HepG2 (cell line): ENCODE measurements at regions not wholly inside any gene's neighbourhood (a gene's known extent, or its start where the extent isn't known, plus 50 kb on each side); places are given as distances from the start of the nearest gene placed in this dataset.

Experiments
- ATAC-seq: fragments of 200-7000 bp; cut with Tn5 transposase; 3 replicates; pipeline ENCODE4 v1.9.1; 2020; ENCODE audit warnings: mild to moderate bottlenecking, moderate library complexity
- BruUV-seq: library from RNA; stranded (reverse); fragments of 400-500 nt; replicated peaks from 2 replicates; lab custom pipeline; 2021; lab: Mats Ljungman, UMichigan
- CTCF ChIA-PET: fragments of 300-600 bp; formaldehyde crosslinking; extraction: SDS; loops from one replicate; lab custom pipeline; 2021; ENCODE audit warnings: low total read pairs, inconsistent platforms, low intra/inter-chr PET ratio; lab: Yijun Ruan, JAX
- POLR2A ChIA-PET: fragments of 350-600 bp; sonication (Branson Sonifier 250); formaldehyde crosslinking; loops from one replicate; lab custom pipeline; 2020; ENCODE audit warnings: antibody characterized with exemption, inconsistent platforms; lab: Yijun Ruan, JAX
- DNase-seq: peaks from one replicate; pipeline ENCODE4 v3.0.0-alpha.2; 2015; ENCODE audit warnings: low spot score
- FAIRE-seq: peaks from 3 replicates; lab custom pipeline; 2011; peaks lifted over from hg19 to GRCh38; lab: Jason Lieb, UNC
- H2AFZ ChIP-seq: one replicate; pipeline ENCODE4 v1.6.1; 2011; ENCODE audit warnings: low read length, inconsistent platforms
- H3K27ac ChIP-seq: fragments of 300-600 bp; 3 replicates; pipeline ENCODE4 v1.8.0; 2011; ENCODE audit warnings: mixed run types, mild to moderate bottlenecking, mixed read lengths, low read length, inconsistent platforms; ENCODE audit not compliant: insufficient read depth; ENCODE audit errors: extremely low read length
- H3K27me3 ChIP-seq, 2 experiments: fragments of 200-600 bp in 1 of 2; 2 replicates in 1 of 2; 3 replicates in 1 of 2; pipeline versions ENCODE4 v1.6.0 to v1.8.0; 2011; ENCODE audit warnings: low read length in 2 of 2, mild to moderate bottlenecking in 2 of 2, moderate library complexity in 2 of 2, inconsistent platforms in 1 of 2; ENCODE audit not compliant: insufficient read depth in 2 of 2, control insufficient read depth in 1 of 2
- H3K36me3 ChIP-seq, 2 experiments: fragments of 200-600 bp in 1 of 2; replicated peaks in 1 of 2; 2 replicates in 1 of 2; 3 replicates in 1 of 2; pipeline versions ENCODE4 v1.5.1 to v1.8.0; 2011; ENCODE audit warnings: low read length in 2 of 2, inconsistent platforms in 1 of 2; ENCODE audit not compliant: insufficient read depth in 2 of 2, control insufficient read depth in 1 of 2
- H3K4me1 ChIP-seq: 2 replicates; pipeline ENCODE4 v1.5.1; 2012; ENCODE audit warnings: low read length, inconsistent platforms; ENCODE audit not compliant: insufficient read depth
- H3K4me2 ChIP-seq: 2 replicates; pipeline ENCODE4 v1.6.0; 2011; ENCODE audit warnings: low read depth, low read length, inconsistent platforms
- H3K4me3 ChIP-seq, 3 experiments: fragments of 200-600 bp in 1 of 3; sonication (generic), shearing (Covaris generic) in 1 of 3; replicated peaks in 1 of 3; 2 replicates each; pipeline ENCODE4 v1.5.1; 2011 to 2016; ENCODE audit warnings: low read length in 3 of 3, inconsistent platforms in 2 of 3, low read depth in 2 of 3, mild to moderate bottlenecking in 2 of 3, control low read depth in 1 of 3, mixed read lengths in 1 of 3; ENCODE audit not compliant: insufficient read depth in 1 of 3
- H3K79me2 ChIP-seq: one replicate; pipeline ENCODE4 v1.6.1; 2011; ENCODE audit warnings: low read length, inconsistent platforms; ENCODE audit not compliant: insufficient read depth
- H3K9ac ChIP-seq: 2 replicates; pipeline ENCODE4 v1.6.0; 2011; ENCODE audit warnings: mild to moderate bottlenecking, low read depth, low read length, inconsistent platforms; ENCODE audit not compliant: insufficient read depth
- H3K9me3 ChIP-seq: 2 replicates; pipeline ENCODE4 v1.5.1; 2012; ENCODE audit warnings: mild to moderate bottlenecking, low read length
- H4K20me1 ChIP-seq: 2 replicates; pipeline ENCODE4 v1.6.0; 2011; ENCODE audit warnings: inconsistent platforms, mild to moderate bottlenecking, low read length, moderate library complexity; ENCODE audit not compliant: insufficient read depth
- GABPA ChIP-seq, 2 experiments: IDR thresholded peaks; 2 replicates each; pipeline ENCODE4 v1.6.1; 2011 to 2016; ENCODE audit warnings: low read depth in 2 of 2, low read length in 1 of 2, missing biosample characterization in 1 of 2, missing genetic modification characterization in 1 of 2
- HCFC1 ChIP-seq: fragments of 150-350 bp; IDR thresholded peaks from 2 replicates; pipeline ENCODE4 v1.6.1; 2014; ENCODE audit warnings: low read depth, low read length
- HOXA3 ChIP-seq: sonication (generic); formaldehyde crosslinking; IDR thresholded peaks from 2 replicates; pipeline ENCODE4 v1.5.0; 2020; ENCODE audit warnings: missing genetic modification reagents
- JUNB ChIP-seq: sonication (generic); formaldehyde crosslinking; IDR thresholded peaks from 2 replicates; pipeline ENCODE4 v1.8.0; 2022; ENCODE audit warnings: missing genetic modification reagents, mild to moderate bottlenecking, borderline replicate concordance
- JUND ChIP-seq: sonication (generic); formaldehyde crosslinking; IDR thresholded peaks from 2 replicates; pipeline ENCODE4 v1.8.0; 2022; ENCODE audit warnings: mild to moderate bottlenecking, missing genetic modification reagents
- KIAA2018 ChIP-seq: sonication (generic); formaldehyde crosslinking; IDR thresholded peaks from 2 replicates; pipeline ENCODE4 v1.5.0; 2020; ENCODE audit warnings: mild to moderate bottlenecking, missing genetic modification reagents, borderline replicate concordance
- NCOA5 ChIP-seq: sonication (generic); formaldehyde crosslinking; IDR thresholded peaks from 2 replicates; pipeline ENCODE4 v1.4.0; 2020; ENCODE audit warnings: missing genetic modification reagents
- NR3C1 ChIP-seq: sonication (generic); formaldehyde crosslinking; IDR thresholded peaks from 2 replicates; pipeline ENCODE4 v1.4.0; 2020; ENCODE audit warnings: missing genetic modification reagents
- TBX2 ChIP-seq: sonication (generic); formaldehyde crosslinking; IDR thresholded peaks from 2 replicates; pipeline ENCODE4 v1.5.0; 2020; ENCODE audit warnings: missing genetic modification reagents, mild to moderate bottlenecking, borderline replicate concordance
- ZEB1 ChIP-seq: IDR thresholded peaks from 2 replicates; pipeline ENCODE4 v1.6.1; 2012; ENCODE audit warnings: mild to moderate bottlenecking, low read depth, inconsistent platforms; ENCODE audit not compliant: insufficient replicate concordance
- ZNF761 ChIP-seq: sonication (generic); formaldehyde crosslinking; conservative IDR thresholded peaks from 2 replicates; pipeline ENCODE4 v1.4.0; 2020; ENCODE audit warnings: mild to moderate bottlenecking, missing genetic modification reagents
- WGBS: methylation state at CpG from one replicate; pipeline ENCODE4 v1.1.6; 2017; ENCODE audit warnings: low lambda C conversion rate; 5-methylcytosine and 5-hydroxymethylcytosine counted together
- in situ Hi-C: cut with HindIII; loops from 2 replicates; pipeline ENCODE4 v1.10.0; 2017; ENCODE audit warnings: low pct_unique_long_range_greater_than_20kb; ENCODE audit not compliant: extremely low pct_ligation_motif_present
- intact Hi-C: fragments of 100-400 bp; cut with micrococcal nuclease; formaldehyde crosslinking; loops from one replicate; pipeline ENCODE4 v1.10.0; 2022; ENCODE audit not compliant: unreplicated experiment
- TF ChIP-seq, protein P1 (sequence below): sonication (generic); formaldehyde crosslinking; conservative IDR thresholded peaks from 2 replicates; pipeline ENCODE4 v1.4.0; 2020; ENCODE audit warnings: mild to moderate bottlenecking, missing genetic modification reagents, moderate library complexity

- no peak for TF ChIP-seq KIAA2018 (CRISPR knock-in tag)
Observed at GRCh38 chr16:25586826-25587225, 104.9 kb upstream of the HS3ST4 start (continued).

- Histone ChIP-seq H3K9ac (no peak overlapping the region), H3K79me2 (no peaks in the 10 kb centered on the region), H3K9me3 (no peaks in the 10 kb centered on the region), H3K27ac (no peak overlapping the region), H3K4me1 (no peaks in the 10 kb centered on the region), H2AFZ (no peak overlapping the region), H4K20me1 (no peaks in the 10 kb centered on the region), H3K4me3 (no peak overlapping the region), H3K4me2 (no peak overlapping the region), H3K27me3 (no peaks in the 10 kb centered on the region), H3K36me3 (no peaks in the 10 kb centered on the region)
- in situ Hi-C loops (no loop called here), intact Hi-C loops (no loop called here)
- ATAC-seq (no peak), DNase-seq (no peak), FAIRE-seq (no peak)
- BruUV-seq, result no TSS peak
- TF ChIP-seq JUNB (no peak), ZEB1 (no peak), NCOA5 (CRISPR knock-in tag) (no peak), NR3C1 (CRISPR knock-in tag) (no peak), TBX2 (CRISPR knock-in tag) (no peak), ZNF761 (CRISPR knock-in tag) (no peak), GABPA (IDR thresholded peaks at IDR 0.05; ENCODE audit: low read depth, low read length) (no peak), GABPA (CRISPR knock-in tag; IDR thresholded peaks at IDR 0.05; ENCODE audit: low read depth) (no peak), HCFC1 (no peak), JUND (CRISPR knock-in tag) (no peak), HOXA3 (CRISPR knock-in tag) (no peak)
- TF ChIP-seq, protein P1, sequence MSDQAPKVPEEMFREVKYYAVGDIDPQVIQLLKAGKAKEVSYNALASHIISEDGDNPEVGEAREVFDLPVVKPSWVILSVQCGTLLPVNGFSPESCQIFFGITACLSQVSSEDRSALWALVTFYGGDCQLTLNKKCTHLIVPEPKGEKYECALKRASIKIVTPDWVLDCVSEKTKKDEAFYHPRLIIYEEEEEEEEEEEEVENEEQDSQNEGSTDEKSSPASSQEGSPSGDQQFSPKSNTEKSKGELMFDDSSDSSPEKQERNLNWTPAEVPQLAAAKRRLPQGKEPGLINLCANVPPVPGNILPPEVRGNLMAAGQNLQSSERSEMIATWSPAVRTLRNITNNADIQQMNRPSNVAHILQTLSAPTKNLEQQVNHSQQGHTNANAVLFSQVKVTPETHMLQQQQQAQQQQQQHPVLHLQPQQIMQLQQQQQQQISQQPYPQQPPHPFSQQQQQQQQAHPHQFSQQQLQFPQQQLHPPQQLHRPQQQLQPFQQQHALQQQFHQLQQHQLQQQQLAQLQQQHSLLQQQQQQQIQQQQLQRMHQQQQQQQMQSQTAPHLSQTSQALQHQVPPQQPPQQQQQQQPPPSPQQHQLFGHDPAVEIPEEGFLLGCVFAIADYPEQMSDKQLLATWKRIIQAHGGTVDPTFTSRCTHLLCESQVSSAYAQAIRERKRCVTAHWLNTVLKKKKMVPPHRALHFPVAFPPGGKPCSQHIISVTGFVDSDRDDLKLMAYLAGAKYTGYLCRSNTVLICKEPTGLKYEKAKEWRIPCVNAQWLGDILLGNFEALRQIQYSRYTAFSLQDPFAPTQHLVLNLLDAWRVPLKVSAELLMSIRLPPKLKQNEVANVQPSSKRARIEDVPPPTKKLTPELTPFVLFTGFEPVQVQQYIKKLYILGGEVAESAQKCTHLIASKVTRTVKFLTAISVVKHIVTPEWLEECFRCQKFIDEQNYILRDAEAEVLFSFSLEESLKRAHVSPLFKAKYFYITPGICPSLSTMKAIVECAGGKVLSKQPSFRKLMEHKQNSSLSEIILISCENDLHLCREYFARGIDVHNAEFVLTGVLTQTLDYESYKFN, result no peak
- CTCF ChIA-PET, result no interaction called here
- WGBS, result 0% methylated on average over 1 of the region's 1 CpG
- POLR2A ChIA-PET, result no interaction called here
Observed at GRCh38 chr16:25585526-25585925, 106.2 kb upstream of the HS3ST4 start.
